ENCODE measurements at regions not wholly inside any gene's neighbourhood (a gene's known extent, or its start where the extent isn't known, plus 50 kb on each side); places are given as distances from the start of the nearest gene placed in this dataset.

DNA sequence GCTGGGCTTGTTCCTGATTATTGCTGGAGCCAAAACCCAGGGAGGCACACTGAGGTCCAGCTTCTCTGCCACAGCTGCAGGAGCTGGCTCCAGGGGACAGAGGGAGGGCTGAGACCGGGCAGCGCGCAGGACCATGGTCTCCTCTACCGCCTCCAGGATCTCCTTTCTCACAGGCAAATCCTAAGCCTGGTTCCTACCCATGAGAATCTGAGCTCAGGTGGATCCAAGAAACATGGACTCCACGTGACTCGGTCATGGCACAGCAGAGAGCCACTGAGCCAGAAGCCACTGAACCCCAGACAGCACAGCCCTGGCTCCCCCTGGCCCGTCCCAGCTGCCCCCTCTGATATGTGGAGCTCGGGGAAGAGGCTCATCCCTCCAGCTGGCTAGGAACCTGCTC is 653.4 kb upstream of the ID2 start:
- Histone ChIP-seq H3K4me2 (ENCODE audit: insufficient read depth, low read length) (no peak overlapping the region), H3K27me3 (ENCODE audit: control insufficient read depth in 2 of 2, insufficient read depth in 2 of 2, low read length in 2 of 2) (peaks cover 20 to 69% of the 10 kb centered on the region in 2 experiments; a peak in 4 of 5 replicates), H3K79me2 (ENCODE audit: control insufficient read depth, insufficient read depth, low read length) (no peaks in the 10 kb centered on the region), H3K4me3 (no peak overlapping the region), H3K9me3 (replicated peaks; ENCODE audit: control insufficient read depth, insufficient read depth, low read depth, low read length) (no peaks in the 10 kb centered on the region), H3K9ac (ENCODE audit: insufficient read depth in 1 of 2, low read depth in 2 of 2, low read length in 2 of 2) (no peak overlapping the region), H3K36me3 (ENCODE audit: control insufficient read depth, insufficient read depth, low read length) (no peaks in the 10 kb centered on the region), H4K20me1 (replicated peaks; ENCODE audit: control insufficient read depth, insufficient read depth, low read length) (0 out of 2 replicates have a peak, but pooled peaks cover 5% of the 10 kb centered on the region), H3K27ac (ENCODE audit: extremely low read depth, low read depth, low read length) (no peak overlapping the region), H3K4me1 (replicated peaks in 1 of 2; ENCODE audit: control insufficient read depth in 2 of 2, insufficient read depth in 2 of 2, low read length in 2 of 2) (no peaks in the 10 kb centered on the region; a peak in 1 of 5 replicates), H2AFZ (ENCODE audit: low read depth, low read length) (no peak overlapping the region), H3K9me1 (ENCODE audit: control insufficient read depth, insufficient read depth, low read length) (no peaks in the 10 kb centered on the region)
- DNase-seq (ENCODE audit: extremely low read depth in 1 of 4, low spot score in 3 of 4) (no peak), ATAC-seq (no peak), FAIRE-seq (no peak)
- TF ChIP-seq ZNF263 (CRISPR knock-in tag; IDR thresholded peaks at IDR 0.05; ENCODE audit: borderline replicate concordance), result no peak
- TF ChIP-seq ZNF561 (CRISPR knock-in tag; conservative IDR thresholded peaks at IDR 0.05), result no peak
- TF ChIP-seq ZNF431 (CRISPR knock-in tag; IDR thresholded peaks at IDR 0.05), result no peak
- TF ChIP-seq BRF1 (IDR thresholded peaks at IDR 0.05; ENCODE audit: borderline replicate concordance, extremely low read depth, insufficient read length), result no peak
- TF ChIP-seq THRB (CRISPR knock-in tag; conservative IDR thresholded peaks at IDR 0.05), result no peak
- no peak for TF ChIP-seq ZNF778 (CRISPR knock-in tag; IDR thresholded peaks at IDR 0.05)
- TF ChIP-seq GTF2E2 (tag; IDR thresholded peaks at IDR 0.05), result no peak
- TF ChIP-seq, protein P1, sequence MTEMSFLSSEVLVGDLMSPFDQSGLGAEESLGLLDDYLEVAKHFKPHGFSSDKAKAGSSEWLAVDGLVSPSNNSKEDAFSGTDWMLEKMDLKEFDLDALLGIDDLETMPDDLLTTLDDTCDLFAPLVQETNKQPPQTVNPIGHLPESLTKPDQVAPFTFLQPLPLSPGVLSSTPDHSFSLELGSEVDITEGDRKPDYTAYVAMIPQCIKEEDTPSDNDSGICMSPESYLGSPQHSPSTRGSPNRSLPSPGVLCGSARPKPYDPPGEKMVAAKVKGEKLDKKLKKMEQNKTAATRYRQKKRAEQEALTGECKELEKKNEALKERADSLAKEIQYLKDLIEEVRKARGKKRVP (CRISPR knock-in tag; IDR thresholded peaks at IDR 0.05), result no peak
- TF ChIP-seq USF2 (CRISPR knock-in tag; IDR thresholded peaks at IDR 0.05), result no peak
- TF ChIP-seq U2AF1 (optimal IDR thresholded peaks at IDR 0.05; ENCODE audit: low read depth, low read length), result no peak
- TF ChIP-seq UBTF (IDR thresholded peaks at IDR 0.05; ENCODE audit: borderline replicate concordance in 1 of 2, low read depth in 2 of 2, low read length in 2 of 2), result no peak
- TF ChIP-seq CBFB (CRISPR knock-in tag; IDR thresholded peaks at IDR 0.05), result no peak
- no peak for TF ChIP-seq ZNF23 (CRISPR knock-in tag; IDR thresholded peaks at IDR 0.05)
- no peak for TF ChIP-seq ZNF644 (tag; IDR thresholded peaks at IDR 0.05; ENCODE audit: low read depth)
- no peak for TF ChIP-seq ZFX (CRISPR knock-in tag; IDR thresholded peaks at IDR 0.05)
- no peak for TF ChIP-seq CREB1 (IDR thresholded peaks at IDR 0.05)
- TF ChIP-seq CREB1 (CRISPR knock-in tag; IDR thresholded peaks at IDR 0.05), result no peak
- in situ Hi-C loops (cut with MboI) (no loop called here), intact Hi-C loops (cut with micrococcal nuclease) (no loop called here)
- ChIA-PET POLR2A (interaction anchor here (0.6 to 1.1 kb wide), 2 partner anchors 12 to 344 kb away, joined by 3 read pairs; no protein-coding TSS in a partner anchor), CTCF (ENCODE audit: low intra/inter-chr PET ratio) (no interaction called here)
- 6% methylated on average over 6 of the region's 8 CpGs for WGBS (ENCODE audit: insufficient coverage, low coverage, missing lambda C conversion rate)
- BruUV-seq (replicated peaks), result no TSS peak

Measured in K562 (cell line).